HG03521 (cell line): ENCODE measurements at regions not wholly inside any gene's neighbourhood (a gene's known extent, or its start where the extent isn't known, plus 50 kb on each side); places are given as distances from the start of the nearest gene placed in this dataset.

ENCODE experiments used
- ATAC-seq: cut with Tn5 transposase; IDR thresholded peaks from one replicate; pipeline ENCODE4 v1.9.1; 2021; ENCODE audit warnings: mild to moderate bottlenecking, moderate library complexity; ENCODE audit not compliant: unreplicated experiment

DNA sequence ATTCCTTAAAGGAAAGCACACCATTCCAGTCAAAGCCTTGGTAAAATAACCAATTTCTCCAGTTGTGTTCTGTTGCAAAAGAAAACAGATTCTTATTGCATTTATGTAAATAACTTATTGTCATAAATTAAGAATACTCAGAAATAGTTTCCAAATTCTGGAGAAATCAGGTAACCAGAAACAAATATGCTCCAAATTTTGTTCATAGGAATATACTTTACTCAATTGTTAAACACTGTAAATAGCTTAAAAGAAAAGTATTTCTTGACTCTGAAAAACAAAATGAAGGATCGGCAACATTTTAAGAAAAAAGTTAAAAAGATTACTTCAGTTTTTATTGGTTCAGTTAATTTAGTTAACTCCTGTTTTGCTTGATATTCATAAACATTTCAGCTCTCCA is 67.1 kb upstream of the PIK3CG start:
- ATAC-seq: no peak

GRCh38 chr7:106802589-106802988 is 62.5 kb upstream of the PIK3CG start:
- ATAC-seq: no peak

- no peak for ATAC-seq
These were observed 58.5 kb upstream of the PIK3CG start for GRCh38 chr7:106806556-106806955.

- ATAC-seq: no peak
These were observed 57.6 kb upstream of the PIK3CG start for GRCh38 chr7:106807474-106807873.

GRCh38 chr7:106808967-106809635 is 56.0 kb upstream of the PIK3CG start:
- ATAC-seq: no peak

- no peak for ATAC-seq
These were observed 53.6 kb upstream of the PIK3CG start for GRCh38 chr7:106811472-106811871.

DNA sequence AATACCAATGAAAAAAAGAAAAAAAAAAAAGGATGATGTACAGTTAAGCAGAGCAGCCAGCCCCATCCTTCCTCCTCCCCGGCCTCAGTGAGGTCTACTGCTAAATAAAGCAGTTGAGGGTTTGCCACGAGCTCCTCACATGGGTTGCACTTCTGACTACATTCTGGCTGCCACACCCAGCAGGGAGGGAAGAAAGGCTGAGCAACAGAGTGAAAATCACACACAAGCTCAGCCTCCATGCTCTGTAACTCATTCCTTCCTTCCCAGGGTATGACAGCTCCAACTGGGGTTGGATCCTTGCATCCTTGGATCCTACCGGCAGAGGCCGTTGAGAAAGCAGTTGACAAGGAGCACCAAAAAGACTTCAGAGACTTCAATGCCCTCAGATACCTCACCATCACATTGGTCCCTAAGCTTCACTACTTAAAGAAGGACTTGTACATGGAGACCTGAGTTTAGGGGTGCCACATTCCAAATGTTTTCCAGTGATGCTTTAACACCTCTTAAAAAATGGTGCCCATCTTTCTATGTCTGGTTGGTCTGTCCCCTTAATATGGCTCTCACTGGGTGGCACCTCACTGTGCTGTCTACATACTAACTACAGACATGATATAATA is 52.9 kb upstream of the PIK3CG start:
- no peak for ATAC-seq

DNA sequence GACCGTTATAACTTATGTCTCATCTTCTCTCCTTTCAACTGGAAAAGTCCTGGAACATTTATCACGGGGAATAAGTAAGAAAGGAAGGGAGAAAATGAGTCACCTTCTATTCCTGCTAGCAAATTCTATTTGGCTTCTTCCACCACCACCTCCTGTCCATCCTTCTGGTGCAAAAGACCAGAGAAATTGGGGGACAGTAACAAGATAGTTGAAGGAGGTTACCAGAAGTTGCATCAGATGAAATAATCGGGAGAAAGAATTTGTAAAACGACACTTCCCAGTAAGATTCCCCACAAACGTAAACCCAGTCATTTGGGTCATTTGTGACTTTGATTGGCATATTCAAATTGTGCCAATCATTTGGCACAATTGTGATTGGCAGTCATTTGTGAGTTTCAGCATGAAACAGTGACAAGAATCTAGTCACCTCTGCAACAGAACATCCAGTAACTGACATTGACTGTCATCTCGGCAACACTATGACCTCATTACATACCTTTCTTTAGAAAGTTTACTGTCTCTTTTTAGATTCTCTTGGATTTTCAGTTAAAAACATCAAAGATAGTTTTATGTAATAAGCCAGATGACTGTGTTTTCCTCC is 51.3 kb upstream of the PIK3CG start:
- no peak for ATAC-seq

DNA sequence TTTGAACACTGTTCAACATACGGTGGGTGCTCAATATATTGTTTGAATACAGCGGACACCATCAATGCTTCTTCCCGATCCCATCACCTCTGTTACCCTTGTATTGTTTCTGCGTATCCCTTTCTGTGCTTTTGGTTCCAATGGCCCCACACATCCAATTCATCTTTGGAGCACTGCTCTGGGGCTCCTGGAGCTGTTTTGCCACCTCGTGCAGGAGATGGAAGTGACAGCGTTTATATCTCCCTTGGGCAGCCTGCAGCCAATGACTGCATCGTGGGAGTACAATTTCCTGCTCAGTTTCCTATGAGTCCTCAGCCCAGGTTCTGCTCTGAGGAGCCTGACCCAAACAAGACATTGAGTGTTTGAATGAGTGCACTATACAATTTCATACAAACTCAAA is 50.2 kb upstream of the PIK3CG start:
- ATAC-seq: no peak
